Fibroblast of lung (primary cell): ENCODE measurements at regions not wholly inside any gene's neighbourhood (a gene's known extent, or its start where the extent isn't known, plus 50 kb on each side); places are given as distances from the start of the nearest gene placed in this dataset.

Source experiments
- DNase-seq, 2 donors: peaks; one replicate each; pipeline versions ENCODE4 v3.0.0 to v3.0.0-alpha.2; 2010; ENCODE audit warnings: low read depth in 2 of 2
- H2AFZ ChIP-seq: 2 replicates; pipeline ENCODE4 v1.5.1; 2012; ENCODE audit warnings: low read length, control low read depth, inconsistent platforms
- H3K27ac ChIP-seq: 2 replicates; pipeline ENCODE4 v1.5.1; 2011; ENCODE audit warnings: low read length, control low read depth; ENCODE audit not compliant: insufficient read depth
- H3K27me3 ChIP-seq: 2 replicates; pipeline ENCODE4 v1.5.1; 2011; ENCODE audit warnings: mild to moderate bottlenecking, low read length; ENCODE audit not compliant: control insufficient read depth, insufficient read depth
- H3K36me3 ChIP-seq: 2 replicates; pipeline ENCODE4 v1.5.1; 2011; ENCODE audit warnings: low read length; ENCODE audit not compliant: control insufficient read depth, insufficient read depth
- H3K4me1 ChIP-seq: 2 replicates; pipeline ENCODE4 v1.5.1; 2011; ENCODE audit warnings: low read length; ENCODE audit not compliant: control insufficient read depth, insufficient read depth; ENCODE audit errors: extremely low read depth
- H3K4me2 ChIP-seq: 2 replicates; pipeline ENCODE4 v1.5.1; 2011; ENCODE audit warnings: low read length, control low read depth; ENCODE audit not compliant: insufficient read depth; ENCODE audit errors: extremely low read depth
- H3K4me3 ChIP-seq, 4 experiments: fragments of 200-600 bp in 1 of 4; sonication (generic) in 1 of 4; replicated peaks in 1 of 4; 2 replicates each; pipeline ENCODE4 v1.5.1; 2011 to 2016; ENCODE audit warnings: low read length in 4 of 4, low read depth in 3 of 4, mild to moderate bottlenecking in 3 of 4, control low read depth in 2 of 4, inconsistent platforms in 1 of 4, mixed read lengths in 1 of 4; ENCODE audit not compliant: insufficient read depth in 1 of 4; ENCODE audit errors: control extremely low read depth in 1 of 4
- H3K79me2 ChIP-seq: 2 replicates; pipeline ENCODE4 v1.5.1; 2012; ENCODE audit warnings: mild to moderate bottlenecking, low read length, inconsistent platforms; ENCODE audit not compliant: control insufficient read depth, insufficient read depth
- H3K9ac ChIP-seq: 2 replicates; pipeline ENCODE4 v1.5.1; 2011; ENCODE audit warnings: mild to moderate bottlenecking, low read length, control low read depth; ENCODE audit not compliant: insufficient read depth
- H3K9me3 ChIP-seq: 2 replicates; pipeline ENCODE4 v1.5.1; 2012; ENCODE audit warnings: low read depth, low read length; ENCODE audit not compliant: control insufficient read depth, insufficient read depth
- H4K20me1 ChIP-seq: 2 replicates; pipeline ENCODE4 v1.5.1; 2011; ENCODE audit warnings: low read length; ENCODE audit not compliant: control insufficient read depth, insufficient read depth; ENCODE audit errors: extremely low read depth
- CTCF ChIP-seq, 2 donors: IDR thresholded peaks in 1 of 2; conservative IDR thresholded peaks in 1 of 2; 1 replicate in 1 of 2; 2 replicates in 1 of 2; pipeline ENCODE4 v1.5.1; 2011 to 2012; ENCODE audit warnings: low read length in 2 of 2, control low read depth in 1 of 2, inconsistent platforms in 1 of 2, low read depth in 1 of 2, mild to moderate bottlenecking in 1 of 2
- EZH2 ChIP-seq: IDR thresholded peaks from 2 replicates; pipeline ENCODE4 v1.5.1; 2012; ENCODE audit warnings: low read length, control low read depth, mild to moderate bottlenecking; ENCODE audit errors: missing control alignments

- Histone ChIP-seq H4K20me1 (no peaks in the 10 kb centered on the region), H3K27ac (no peak overlapping the region), H2AFZ (no peak overlapping the region), H3K4me1 (no peaks in the 10 kb centered on the region), H3K4me3 (no peak overlapping the region), H3K4me2 (no peak overlapping the region), H3K79me2 (no peaks in the 10 kb centered on the region), H3K36me3 (no peaks in the 10 kb centered on the region), H3K9me3 (no peaks in the 10 kb centered on the region), H3K9ac (no peak overlapping the region), H3K27me3 (no peaks in the 10 kb centered on the region)
- TF ChIP-seq EZH2 (no peak), CTCF (conservative IDR thresholded peaks at IDR 0.05 in 1 of 2, IDR thresholded peaks at IDR 0.05 in 1 of 2; ENCODE audit: low read depth in 1 of 2, low read length in 2 of 2) (no peak)
- no peak for DNase-seq
Observed at GRCh38 chr10:43981696-43982095, 333.0 kb upstream of the ZNF32 start.

- H3K4me2 ChIP-seq, result no peak overlapping the region
- H3K9me3 ChIP-seq, result no peaks in the 10 kb centered on the region
- H3K36me3 ChIP-seq, result no peaks in the 10 kb centered on the region
- DNase-seq, result peak in 1 of 2 donors; percentile 35
- no peak overlapping the region for H3K9ac ChIP-seq
- TF ChIP-seq EZH2, result no peak
- H3K27ac ChIP-seq, result no peak overlapping the region
- no peak overlapping the region for H3K4me3 ChIP-seq
- H3K27me3 ChIP-seq, result peaks cover 3% of the 10 kb centered on the region
- H3K4me1 ChIP-seq, result no peaks in the 10 kb centered on the region
- no peaks in the 10 kb centered on the region for H3K79me2 ChIP-seq
- no peak overlapping the region for H2AFZ ChIP-seq
- no peaks in the 10 kb centered on the region for H4K20me1 ChIP-seq
Observed at GRCh38 chr10:43981232-43981631, 332.6 kb upstream of the ZNF32 start.

GRCh38 chr10:43980715-43981114, 332.0 kb upstream of the ZNF32 start:
- Histone ChIP-seq H3K9ac (no peak overlapping the region), H3K4me3 (no peak overlapping the region), H3K36me3 (no peaks in the 10 kb centered on the region), H3K4me2 (no peak overlapping the region), H3K79me2 (no peaks in the 10 kb centered on the region), H3K27ac (no peak overlapping the region), H3K4me1 (no peaks in the 10 kb centered on the region), H3K9me3 (no peaks in the 10 kb centered on the region), H2AFZ (no peak overlapping the region), H3K27me3 (peaks cover 4% of the 10 kb centered on the region), H4K20me1 (no peaks in the 10 kb centered on the region)
- no peak for DNase-seq
- no peak for TF ChIP-seq EZH2
- TF ChIP-seq CTCF (conservative IDR thresholded peaks at IDR 0.05 in 1 of 2, IDR thresholded peaks at IDR 0.05 in 1 of 2; ENCODE audit: low read depth in 1 of 2, low read length in 2 of 2), result no peak

GRCh38 chr10:43980313-43980712, 331.6 kb upstream of the ZNF32 start:
- Histone ChIP-seq H3K4me1 (no peaks in the 10 kb centered on the region), H4K20me1 (no peaks in the 10 kb centered on the region), H2AFZ (no peak overlapping the region), H3K27ac (no peak overlapping the region), H3K79me2 (no peaks in the 10 kb centered on the region), H3K9me3 (no peaks in the 10 kb centered on the region), H3K9ac (no peak overlapping the region), H3K27me3 (peaks cover 6% of the 10 kb centered on the region), H3K4me2 (no peak overlapping the region), H3K36me3 (no peaks in the 10 kb centered on the region), H3K4me3 (no peak overlapping the region)
- TF ChIP-seq CTCF (conservative IDR thresholded peaks at IDR 0.05 in 1 of 2, IDR thresholded peaks at IDR 0.05 in 1 of 2; ENCODE audit: low read depth in 1 of 2, low read length in 2 of 2) (no peak), EZH2 (no peak)
- no peak for DNase-seq
